ENCODE measurements at regions not wholly inside any gene's neighbourhood (a gene's known extent, or its start where the extent isn't known, plus 50 kb on each side); places are given as distances from the start of the nearest gene placed in this dataset.

DNA sequence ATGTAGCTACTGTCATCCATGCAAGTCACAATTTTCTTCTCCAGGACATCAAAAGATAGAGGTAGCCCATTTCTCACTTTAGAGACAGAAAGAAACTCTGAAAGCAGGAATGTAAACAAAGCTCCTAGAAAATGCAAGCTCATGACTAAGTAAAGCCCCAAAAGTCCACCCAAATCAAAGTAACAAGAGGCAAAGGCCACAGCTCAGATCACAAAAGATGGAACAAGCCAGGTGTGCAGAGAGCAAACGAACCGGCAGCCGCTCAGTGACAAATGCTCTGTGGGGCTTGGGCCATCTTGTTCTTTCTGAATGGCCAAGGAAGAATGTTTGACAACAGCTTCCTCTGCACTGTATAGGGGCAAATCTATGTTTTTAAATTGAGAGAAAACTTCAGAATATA is 201.0 kb downstream of the CYRIA start:
- TF ChIP-seq CTCF (IDR thresholded peaks at IDR 0.05) (no peak), POLR2A (IDR thresholded peaks at IDR 0.05) (no peak)
